Fibroblast of the aortic adventitia (primary cell): ENCODE measurements at regions not wholly inside any gene's neighbourhood (a gene's known extent, or its start where the extent isn't known, plus 50 kb on each side); places are given as distances from the start of the nearest gene placed in this dataset.

Experiments used
- DNase-seq: peaks from one replicate; pipeline ENCODE4 v3.0.0-alpha.2; 2010; ENCODE audit warnings: low read depth
- H3K4me3 ChIP-seq: 2 replicates; pipeline ENCODE4 v1.5.1; 2011; ENCODE audit warnings: low read depth, mild to moderate bottlenecking, control low read depth, low read length, moderate library complexity
- TF ChIP-seq, protein P1 (sequence below): IDR thresholded peaks from 2 replicates; pipeline ENCODE4 v1.5.1; 2011; ENCODE audit warnings: mild to moderate bottlenecking, low read length, control low read depth, inconsistent platforms; ENCODE audit not compliant: insufficient read depth

- no peak overlapping the region for H3K4me3 ChIP-seq
- DNase-seq, result no peak
- TF ChIP-seq, protein P1, sequence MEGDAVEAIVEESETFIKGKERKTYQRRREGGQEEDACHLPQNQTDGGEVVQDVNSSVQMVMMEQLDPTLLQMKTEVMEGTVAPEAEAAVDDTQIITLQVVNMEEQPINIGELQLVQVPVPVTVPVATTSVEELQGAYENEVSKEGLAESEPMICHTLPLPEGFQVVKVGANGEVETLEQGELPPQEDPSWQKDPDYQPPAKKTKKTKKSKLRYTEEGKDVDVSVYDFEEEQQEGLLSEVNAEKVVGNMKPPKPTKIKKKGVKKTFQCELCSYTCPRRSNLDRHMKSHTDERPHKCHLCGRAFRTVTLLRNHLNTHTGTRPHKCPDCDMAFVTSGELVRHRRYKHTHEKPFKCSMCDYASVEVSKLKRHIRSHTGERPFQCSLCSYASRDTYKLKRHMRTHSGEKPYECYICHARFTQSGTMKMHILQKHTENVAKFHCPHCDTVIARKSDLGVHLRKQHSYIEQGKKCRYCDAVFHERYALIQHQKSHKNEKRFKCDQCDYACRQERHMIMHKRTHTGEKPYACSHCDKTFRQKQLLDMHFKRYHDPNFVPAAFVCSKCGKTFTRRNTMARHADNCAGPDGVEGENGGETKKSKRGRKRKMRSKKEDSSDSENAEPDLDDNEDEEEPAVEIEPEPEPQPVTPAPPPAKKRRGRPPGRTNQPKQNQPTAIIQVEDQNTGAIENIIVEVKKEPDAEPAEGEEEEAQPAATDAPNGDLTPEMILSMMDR, result no peak
These were observed 83.8 kb downstream of the AXIN2 start for GRCh38 chr17:65477600-65477999.

- no peak overlapping the region for H3K4me3 ChIP-seq
- no peak for DNase-seq
- TF ChIP-seq, protein P1, result no peak
These were observed 86.8 kb downstream of the AXIN2 start for GRCh38 chr17:65474660-65475059.

GRCh38 chr17:65473985-65474384 lies 87.5 kb downstream of the AXIN2 start:
- TF ChIP-seq, protein P1, result no peak
- no peak overlapping the region for H3K4me3 ChIP-seq
- DNase-seq, result no peak

- no peak for DNase-seq
- TF ChIP-seq, protein P1, result no peak
- no peak overlapping the region for H3K4me3 ChIP-seq
These were observed 88.1 kb downstream of the AXIN2 start for GRCh38 chr17:65473363-65473762.

DNA sequence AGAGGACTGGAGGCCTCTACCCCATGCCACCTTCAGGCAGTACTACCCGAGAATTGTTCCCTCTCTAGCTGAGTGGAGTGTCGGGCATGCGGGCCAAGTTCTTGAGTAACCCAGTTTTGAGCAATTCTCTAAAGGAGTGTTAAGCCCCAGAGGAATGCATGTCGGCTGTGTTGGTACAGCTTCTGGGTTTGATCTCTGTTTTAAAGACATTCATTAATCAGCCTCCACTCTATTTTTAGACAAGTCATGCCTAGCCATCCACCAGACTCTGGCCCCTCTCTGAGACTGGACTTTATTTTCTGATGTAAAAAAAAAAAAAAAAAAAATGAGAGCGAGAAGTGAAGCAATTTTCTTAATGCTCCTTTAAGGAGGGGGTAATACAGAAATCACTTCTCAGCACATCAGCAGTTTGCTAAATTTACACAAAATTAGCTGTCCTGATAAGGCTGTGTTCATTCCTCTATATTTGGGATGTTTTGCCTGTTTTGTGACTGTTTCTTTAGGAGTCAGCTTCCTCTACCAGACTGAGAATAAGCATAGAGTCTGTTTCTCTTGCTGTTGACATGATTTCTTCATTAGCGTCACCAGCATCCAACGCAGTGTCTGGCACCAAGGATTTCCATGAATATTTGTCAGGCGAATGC lies 88.7 kb downstream of the AXIN2 start:
- peak; percentile 78 for DNase-seq
- TF ChIP-seq, protein P1, result no peak
- no peak overlapping the region for H3K4me3 ChIP-seq

GRCh38 chr17:65470783-65471182 lies 90.7 kb downstream of the AXIN2 start:
- no peak overlapping the region for H3K4me3 ChIP-seq
- TF ChIP-seq, protein P1, result no peak
- DNase-seq, result no peak

- DNase-seq, result no peak
- TF ChIP-seq, protein P1, result no peak
- H3K4me3 ChIP-seq, result no peak overlapping the region
These were observed 93.1 kb downstream of the AXIN2 start for GRCh38 chr17:65468321-65468720.
